H1 (cell line): ENCODE measurements at regions not wholly inside any gene's neighbourhood (a gene's known extent, or its start where the extent isn't known, plus 50 kb on each side); places are given as distances from the start of the nearest gene placed in this dataset.

ENCODE experiments used
- CTCF ChIA-PET: fragments of 300-600 bp; sonication (Branson Sonifier 250); formaldehyde crosslinking; loops from one replicate; lab custom pipeline; 2021; ENCODE audit not compliant: partially characterized antibody; lab: Charles Lee
- POLR2A ChIA-PET: fragments of 300-600 bp; sonication (Branson Sonifier 250); formaldehyde crosslinking; loops from one replicate; lab custom pipeline; 2021; ENCODE audit warnings: inconsistent platforms; ENCODE audit not compliant: partially characterized antibody; lab: Charles Lee
- DNase-seq, 2 experiments: peaks; one replicate each; pipeline versions ENCODE4 v3.0.0 to v3.0.0-alpha.2; 2010 to 2022; ENCODE audit warnings: low spot score in 2 of 2, low read depth in 1 of 2, mixed read lengths in 1 of 2
- FAIRE-seq: peaks from 2 replicates; lab custom pipeline; 2011; peaks lifted over from hg19 to GRCh38; lab: Jason Lieb, UNC
- H2AFZ ChIP-seq: 2 replicates; pipeline ENCODE4 v1.8.1; 2012; ENCODE audit warnings: low read length, inconsistent platforms
- H2AK5ac ChIP-seq: 2 replicates; pipeline ENCODE4 v1.6.1; 2013; ENCODE audit warnings: low read depth, low read length
- H2BK120ac ChIP-seq: replicated peaks from 2 replicates; pipeline ENCODE3; 2013; ENCODE audit warnings: low read depth, low read length, inconsistent platforms
- H2BK12ac ChIP-seq: 2 replicates; pipeline ENCODE4 v1.6.1; 2013; ENCODE audit warnings: low read depth, low read length
- H2BK15ac ChIP-seq: 2 replicates; pipeline ENCODE4 v1.6.1; 2013; ENCODE audit warnings: low read length
- H2BK20ac ChIP-seq: 2 replicates; pipeline ENCODE4 v1.6.1; 2013; ENCODE audit warnings: low read length
- H2BK5ac ChIP-seq: 2 replicates; pipeline ENCODE4 v1.6.1; 2013; ENCODE audit warnings: low read depth, low read length
- H3K14ac ChIP-seq: 2 replicates; pipeline ENCODE4 v1.6.1; 2013; ENCODE audit warnings: inconsistent platforms; ENCODE audit not compliant: insufficient read length
- H3K18ac ChIP-seq: 2 replicates; pipeline ENCODE4 v1.6.1; 2013; ENCODE audit warnings: low read length; ENCODE audit errors: extremely low read depth
- H3K23ac ChIP-seq: 2 replicates; pipeline ENCODE4 v1.6.1; 2013; ENCODE audit warnings: inconsistent platforms; ENCODE audit not compliant: insufficient read length
- H3K23me2 ChIP-seq: 2 replicates; pipeline ENCODE4 v1.6.1; 2013; ENCODE audit warnings: low read depth, low read length
- H3K27ac ChIP-seq: 2 replicates; pipeline ENCODE4 v1.6.1; 2011; ENCODE audit warnings: low read depth, low read length, inconsistent platforms
- H3K27me3 ChIP-seq, 4 experiments: replicated peaks in 1 of 4; 1 replicate in 1 of 4; 2 replicates in 3 of 4; pipeline versions ENCODE4 v1.6.1 to v1.8.1; 2011 to 2013; ENCODE audit warnings: low read length in 3 of 4, mild to moderate bottlenecking in 3 of 4, inconsistent platforms in 2 of 4, mixed read lengths in 2 of 4, moderate library complexity in 1 of 4; ENCODE audit not compliant: control insufficient read depth in 3 of 4, insufficient read depth in 3 of 4; ENCODE audit errors: extremely low read depth in 1 of 4
- H3K36me3 ChIP-seq, 4 experiments: 2 replicates each; pipeline versions ENCODE4 v1.6.1 to v1.8.1; 2011 to 2013; ENCODE audit warnings: mild to moderate bottlenecking in 4 of 4, low read length in 3 of 4, moderate library complexity in 2 of 4, control low read depth in 1 of 4, inconsistent platforms in 1 of 4; ENCODE audit not compliant: insufficient read depth in 4 of 4, control insufficient read depth in 2 of 4
- H3K4ac ChIP-seq: replicated peaks from 2 replicates; pipeline ENCODE3; 2013; ENCODE audit warnings: low read length, low read depth, mixed read lengths, inconsistent platforms; ENCODE audit not compliant: insufficient read length
- H3K4me1 ChIP-seq, 4 experiments: replicated peaks in 1 of 4; 1 replicate in 1 of 4; 2 replicates in 3 of 4; pipeline versions ENCODE4 v1.6.1 to v1.8.1; 2011 to 2013; ENCODE audit warnings: low read length in 3 of 4, inconsistent platforms in 2 of 4, mixed read lengths in 1 of 4; ENCODE audit not compliant: insufficient read depth in 4 of 4, control insufficient read depth in 3 of 4
- H3K4me2 ChIP-seq, 2 experiments: 2 replicates each; pipeline versions ENCODE4 v1.6.1 to v1.8.1; 2011 to 2013; ENCODE audit warnings: low read depth in 2 of 2, low read length in 2 of 2, control low read depth in 1 of 2, inconsistent platforms in 1 of 2, mild to moderate bottlenecking in 1 of 2; ENCODE audit not compliant: insufficient read depth in 1 of 2
- H3K4me3 ChIP-seq, 4 experiments: fragments of 200-600, 300-600 bp in 1 of 4; sonication (generic), shearing (Covaris generic), sonication (Bioruptor Twin) in 1 of 4; 2 replicates each; pipeline versions ENCODE4 v1.5.1 to v1.8.1; 2011 to 2016; ENCODE audit warnings: low read length in 4 of 4, low read depth in 3 of 4, control low read depth in 2 of 4, inconsistent platforms in 2 of 4, mild to moderate bottlenecking in 2 of 4, mixed read lengths in 1 of 4, moderate library complexity in 1 of 4; ENCODE audit not compliant: insufficient read depth in 2 of 4; ENCODE audit errors: extremely low read depth in 1 of 4
- H3K56ac ChIP-seq: replicated peaks from 2 replicates; pipeline ENCODE3; 2013; ENCODE audit warnings: low read depth, mild to moderate bottlenecking, mixed read lengths, low read length, inconsistent platforms; ENCODE audit not compliant: insufficient read length
- H3K79me1 ChIP-seq: 2 replicates; pipeline ENCODE4 v1.6.1; 2013; ENCODE audit warnings: low read depth, low read length, control low read depth
- H3K79me2 ChIP-seq, 2 experiments: 2 replicates each; pipeline versions ENCODE4 v1.6.1 to v1.8.1; 2012 to 2013; ENCODE audit warnings: low read length in 2 of 2, mild to moderate bottlenecking in 2 of 2, inconsistent platforms in 1 of 2; ENCODE audit not compliant: insufficient read depth in 2 of 2, control insufficient read depth in 1 of 2
- H3K9ac ChIP-seq, 4 experiments: replicated peaks in 1 of 4; 1 replicate in 1 of 4; 2 replicates in 3 of 4; pipeline versions ENCODE4 v1.6.1 to v1.8.1; 2011 to 2013; ENCODE audit warnings: low read depth in 3 of 4, low read length in 3 of 4, control low read depth in 2 of 4, mild to moderate bottlenecking in 2 of 4, moderate library complexity in 2 of 4, inconsistent platforms in 1 of 4; ENCODE audit errors: extremely low read depth in 1 of 4
- H3K9me3 ChIP-seq, 2 experiments: 2 replicates each; pipeline versions ENCODE4 v1.6.1 to v1.8.1; 2012 to 2013; ENCODE audit warnings: mild to moderate bottlenecking in 2 of 2, moderate library complexity in 2 of 2, control low read depth in 1 of 2, inconsistent platforms in 1 of 2, low read depth in 1 of 2, low read length in 1 of 2, mixed read lengths in 1 of 2; ENCODE audit not compliant: insufficient read depth in 2 of 2
- H4K20me1 ChIP-seq, 2 experiments: replicated peaks in 1 of 2; 2 replicates each; pipeline versions ENCODE3 to v1.8.1; 2011 to 2013; ENCODE audit warnings: inconsistent platforms in 2 of 2, low read length in 2 of 2, mild to moderate bottlenecking in 1 of 2; ENCODE audit not compliant: insufficient read depth in 2 of 2, control insufficient read depth in 1 of 2
- H4K5ac ChIP-seq: 2 replicates; pipeline ENCODE4 v1.6.1; 2013; ENCODE audit warnings: low read length, low read depth, mixed read lengths, inconsistent platforms; ENCODE audit not compliant: insufficient read length
- H4K8ac ChIP-seq: 2 replicates; pipeline ENCODE4 v1.8.0; 2013; ENCODE audit warnings: mild to moderate bottlenecking, moderate library complexity, low read length, inconsistent platforms; ENCODE audit not compliant: insufficient read depth; ENCODE audit errors: extremely low read depth
- H4K91ac ChIP-seq: replicated peaks from 2 replicates; pipeline ENCODE3; 2013; ENCODE audit warnings: low read length, mixed read lengths, inconsistent platforms; ENCODE audit not compliant: insufficient read length
- BACH1 ChIP-seq: IDR thresholded peaks from 2 replicates; pipeline ENCODE4 v1.6.1; 2012; ENCODE audit warnings: low read length, improper control_type of control experiment
- BCL11A ChIP-seq, 2 experiments: IDR thresholded peaks; one replicate each; pipeline ENCODE4 v1.6.1; 2011; ENCODE audit warnings: low read depth in 2 of 2, low read length in 2 of 2, mild to moderate bottlenecking in 2 of 2
- CEBPB ChIP-seq: IDR thresholded peaks from 2 replicates; pipeline ENCODE4 v1.6.1; 2012; ENCODE audit warnings: low read depth, low read length
- CREB1 ChIP-seq: IDR thresholded peaks from 2 replicates; pipeline ENCODE4 v1.6.1; 2012; ENCODE audit warnings: inconsistent platforms
- FOSL1 ChIP-seq: IDR thresholded peaks from 2 replicates; pipeline ENCODE4 v1.6.1; 2011; ENCODE audit warnings: mild to moderate bottlenecking, low read depth, low read length, moderate library complexity; ENCODE audit not compliant: insufficient read depth
- GABPA ChIP-seq: IDR thresholded peaks from 2 replicates; pipeline ENCODE4 v1.6.1; 2011; ENCODE audit warnings: mild to moderate bottlenecking, low read length, moderate library complexity, borderline replicate concordance; ENCODE audit not compliant: insufficient read depth
- KDM5A ChIP-seq: fragments of 200-600 bp; IDR thresholded peaks from 2 replicates; pipeline ENCODE4 v1.7.1; 2012; ENCODE audit warnings: mild to moderate bottlenecking, low read length, inconsistent platforms, mixed read lengths
- MAX ChIP-seq: IDR thresholded peaks from 2 replicates; pipeline ENCODE4 v1.6.1; 2012; ENCODE audit warnings: inconsistent platforms
- RBBP5 ChIP-seq: IDR thresholded peaks from 2 replicates; pipeline ENCODE4 v1.7.1; 2012; ENCODE audit warnings: low read depth, mild to moderate bottlenecking, inconsistent platforms, low read length, moderate library complexity, borderline replicate concordance
- RFX5 ChIP-seq: IDR thresholded peaks from 2 replicates; pipeline ENCODE4 v1.6.1; 2011; ENCODE audit warnings: low read depth, low read length, improper control_type of control experiment, borderline replicate concordance
- SP1 ChIP-seq: IDR thresholded peaks from 2 replicates; pipeline ENCODE4 v1.6.1; 2011; ENCODE audit warnings: low read depth, low read length
- SRF ChIP-seq: IDR thresholded peaks from 2 replicates; pipeline ENCODE4 v1.6.1; 2011; ENCODE audit warnings: mild to moderate bottlenecking, low read depth, low read length, moderate library complexity
- WGBS, 2 experiments: shearing (Covaris generic) in 1 of 2; methylation state at CpG; one replicate each; pipeline versions ENCODE4 v1.1.6 to v1.1.7; 2013 to 2015; ENCODE audit warnings: low lambda C conversion rate in 2 of 2, mixed read lengths in 2 of 2, inconsistent platforms in 1 of 2, low coverage in 1 of 2, missing lambda C conversion rate in 1 of 2; ENCODE audit not compliant: insufficient replicate concordance in 2 of 2, insufficient coverage in 1 of 2, insufficient read length in 1 of 2; ENCODE audit errors: extremely low coverage in 1 of 2, missing lambda C conversion rate in 1 of 2; 5-methylcytosine and 5-hydroxymethylcytosine counted together

- WGBS, 2 experiments: 100% methylated on average over 2 of the region's 6 CpGs; no CpG with 5 or more reads in 1 of the 2 experiments
- Histone ChIP-seq H3K14ac (no peak overlapping the region), H3K4me1 (no peaks in the 10 kb centered on the region), H3K56ac (no peak overlapping the region), H4K20me1 (no peaks in the 10 kb centered on the region), H3K27me3 (no peaks in the 10 kb centered on the region), H2BK15ac (no peak overlapping the region), H2AK5ac (no peak overlapping the region), H4K5ac (no peak overlapping the region), H2BK20ac (no peak overlapping the region), H4K8ac (no peak overlapping the region), H3K9ac (no peak overlapping the region), H2BK12ac (no peak overlapping the region), H3K4me2 (no peak overlapping the region), H3K23me2 (no peaks in the 10 kb centered on the region), H3K36me3 (peaks cover 0 to 3% (median 0%) of the 10 kb centered on the region in 4 experiments; a peak in 1 of 8 replicates), H3K79me2 (no peaks in the 10 kb centered on the region), H2AFZ (no peak overlapping the region), H3K23ac (no peak overlapping the region), H3K18ac (no peak overlapping the region), H3K79me1 (no peaks in the 10 kb centered on the region), H3K4me3 (no peak overlapping the region), H2BK5ac (no peak overlapping the region), H3K27ac (no peak overlapping the region), H3K9me3 (peaks cover 36 to 53% of the 10 kb centered on the region in 2 experiments), H4K91ac (no peak overlapping the region), H2BK120ac (no peak overlapping the region), H3K4ac (no peak overlapping the region)
- TF ChIP-seq SP1 (no peak), KDM5A (no peak), BACH1 (no peak), FOSL1 (no peak), CEBPB (no peak), RFX5 (no peak), MAX (no peak), BCL11A (IDR thresholded peaks at IDR 0.05; ENCODE audit: low read depth in 2 of 2, low read length in 2 of 2) (no peak), GABPA (no peak), SRF (no peak), RBBP5 (no peak), CREB1 (no peak)
- DNase-seq: no peak
- CTCF ChIA-PET: interaction anchor here (0.8 kb wide), 1 partner anchor 587 kb away, joined by 3 read pairs; no protein-coding TSS in a partner anchor
- POLR2A ChIA-PET: no interaction called here
- FAIRE-seq: no peak
Observed at GRCh38 chr2:4174796-4175195, 471.4 kb downstream of the DCDC2C start.
